Right lung (tissue), 2 donors: ENCODE measurements at regions not wholly inside any gene's neighbourhood (a gene's known extent, or its start where the extent isn't known, plus 50 kb on each side); places are given as distances from the start of the nearest gene placed in this dataset.
A peak's percentile ranks its signal among the peaks of the same experiment; 100 is the strongest.

Experiments used
- DNase-seq, 2 donors: peaks; one replicate each; pipeline ENCODE4 v3.0.0-alpha.2; 2013

GRCh38 chrX:20863649-20864048, 510.6 kb upstream of the CNKSR2 start:
- DNase-seq: peak in 1 of 2 donors; percentile 16

GRCh38 chrX:20861113-20861512, 513.1 kb upstream of the CNKSR2 start:
- DNase-seq: no peak

- DNase-seq: no peak
Observed at GRCh38 chrX:20857746-20858145, 516.5 kb upstream of the CNKSR2 start.

GRCh38 chrX:20838477-20838876, 535.7 kb upstream of the CNKSR2 start:
- DNase-seq: no peak

GRCh38 chrX:20829665-20830491, 544.3 kb upstream of the CNKSR2 start:
- peak; percentile 44 to 51 for DNase-seq

- no peak for DNase-seq
Observed at GRCh38 chrX:20825984-20826383, 548.2 kb upstream of the CNKSR2 start.

- DNase-seq: no peak
Observed at GRCh38 chrX:20803971-20804370, 537.3 kb upstream of the RPS6KA3 start.

- DNase-seq: no peak
Observed at GRCh38 chrX:20802036-20802435, 535.3 kb upstream of the RPS6KA3 start.

GRCh38 chrX:20796450-20796849, 529.7 kb upstream of the RPS6KA3 start:
- no peak for DNase-seq

GRCh38 chrX:20789103-20789502, 522.4 kb upstream of the RPS6KA3 start:
- DNase-seq: no peak

GRCh38 chrX:20767346-20767745, 500.6 kb upstream of the RPS6KA3 start:
- peak in 1 of 2 donors; percentile 8 for DNase-seq

- no peak for DNase-seq
Observed at GRCh38 chrX:20756585-20756984, 489.9 kb upstream of the RPS6KA3 start.

- DNase-seq: no peak
Observed at GRCh38 chrX:20753076-20753475, 486.4 kb upstream of the RPS6KA3 start.

- no peak for DNase-seq
Observed at GRCh38 chrX:20746690-20747089, 480.0 kb upstream of the RPS6KA3 start.

- no peak for DNase-seq
Observed at GRCh38 chrX:20743046-20743445, 476.3 kb upstream of the RPS6KA3 start.

GRCh38 chrX:20742106-20742505, 475.4 kb upstream of the RPS6KA3 start:
- no peak for DNase-seq

- no peak for DNase-seq
Observed at GRCh38 chrX:20740443-20740842, 473.7 kb upstream of the RPS6KA3 start.

GRCh38 chrX:20739038-20739745, 472.5 kb upstream of the RPS6KA3 start:
- DNase-seq: no peak

- no peak for DNase-seq
Observed at GRCh38 chrX:20729416-20729815, 462.7 kb upstream of the RPS6KA3 start.

- DNase-seq: no peak
Observed at GRCh38 chrX:20727447-20727846, 460.7 kb upstream of the RPS6KA3 start.

GRCh38 chrX:20720954-20721626, 454.4 kb upstream of the RPS6KA3 start:
- DNase-seq: no peak

GRCh38 chrX:20718592-20719380, 452.1 kb upstream of the RPS6KA3 start:
- no peak for DNase-seq
